PC-9 (cell line): ENCODE measurements at regions not wholly inside any gene's neighbourhood (a gene's known extent, or its start where the extent isn't known, plus 50 kb on each side); places are given as distances from the start of the nearest gene placed in this dataset.

ENCODE experiments used
- BruUV-seq: library from RNA; stranded (reverse); fragments of 400-500 nt; replicated peaks from 2 replicates; lab custom pipeline; 2021; lab: Mats Ljungman, UMichigan
- CTCF ChIA-PET: fragments of 300-600 bp; sonication (Branson Sonifier 250); formaldehyde crosslinking; loops from one replicate; lab custom pipeline; 2022; ENCODE audit warnings: antibody characterized with exemption; lab: Charles Lee
- POLR2A ChIA-PET: fragments of 300-600 bp; sonication (Branson Sonifier 250); formaldehyde crosslinking; loops from one replicate; lab custom pipeline; 2022; ENCODE audit warnings: antibody characterized with exemption; ENCODE audit not compliant: unreplicated experiment; lab: Charles Lee
- DNase-seq, 2 experiments: peaks; one replicate each; pipeline versions ENCODE4 v3.0.0 to v3.0.0-alpha.2; 2015 to 2022; ENCODE audit warnings: mixed read lengths in 1 of 2
- H2AFZ ChIP-seq: fragments of 200-600 bp; sonication (generic); 2 replicates; pipeline ENCODE4 v1.8.1; 2017; ENCODE audit warnings: antibody characterized with exemption
- H3F3A ChIP-seq: fragments of 200-600 bp; sonication (generic); 2 replicates; pipeline ENCODE4 v1.8.1; 2017; ENCODE audit warnings: antibody characterized with exemption, mild to moderate bottlenecking, low read depth; ENCODE audit not compliant: insufficient read depth
- H3K27ac ChIP-seq: fragments of 200-600 bp; sonication (generic); 2 replicates; pipeline ENCODE4 v1.6.1; 2016; ENCODE audit warnings: mixed run types
- H3K27me3 ChIP-seq: fragments of 200-600 bp; sonication (generic); 2 replicates; pipeline ENCODE4 v1.6.1; 2016; ENCODE audit warnings: low read depth, mixed run types; ENCODE audit not compliant: insufficient read depth
- H3K36me3 ChIP-seq: fragments of 200-600 bp; sonication (generic); 2 replicates; pipeline ENCODE4 v1.6.1; 2016; ENCODE audit warnings: low read depth, mixed run types
- H3K4me1 ChIP-seq: fragments of 200-600 bp; sonication (generic); replicated peaks from 2 replicates; pipeline ENCODE4 v1.6.1; 2016; ENCODE audit warnings: mixed run types; ENCODE audit not compliant: insufficient read depth
- H3K4me2 ChIP-seq: fragments of 200-600 bp; sonication (generic); 2 replicates; pipeline ENCODE4 v1.6.1; 2017; ENCODE audit warnings: mixed run types
- H3K4me3 ChIP-seq: fragments of 200-600 bp; sonication (generic); 2 replicates; pipeline ENCODE4 v1.6.1; 2016; ENCODE audit warnings: mixed run types
- H3K79me2 ChIP-seq: fragments of 200-600 bp; sonication (generic); 2 replicates; pipeline ENCODE4 v1.6.1; 2017; ENCODE audit warnings: low read depth, mixed run types
- H3K9me2 ChIP-seq: fragments of 200-600 bp; sonication (generic); 2 replicates; pipeline ENCODE4 v1.8.1; 2017; ENCODE audit warnings: mild to moderate bottlenecking; ENCODE audit not compliant: insufficient read depth
- H3K9me3 ChIP-seq: fragments of 200-600 bp; sonication (generic); 2 replicates; pipeline ENCODE4 v1.8.1; 2016; ENCODE audit warnings: low read depth; ENCODE audit not compliant: insufficient read depth
- H4K20me1 ChIP-seq: fragments of 200-600 bp; sonication (generic); 2 replicates; pipeline ENCODE4 v1.8.1; 2017; ENCODE audit not compliant: insufficient read depth
- CTCF ChIP-seq: fragments of 200-600 bp; sonication (generic); conservative IDR thresholded peaks from 2 replicates; pipeline ENCODE4 v1.6.1; 2017; ENCODE audit warnings: mixed run types, antibody characterized with exemption, mild to moderate bottlenecking, moderate library complexity
- EZH2 ChIP-seq: fragments of 200-600 bp; sonication (generic); IDR thresholded peaks from 2 replicates; pipeline ENCODE4 v1.8.0; 2017; ENCODE audit warnings: antibody characterized with exemption, low read depth
- intact Hi-C: fragments of 100-400 bp; cut with micrococcal nuclease; formaldehyde crosslinking; loops from one replicate; pipeline ENCODE4 v1.10.0; 2022; ENCODE audit not compliant: unreplicated experiment

DNA sequence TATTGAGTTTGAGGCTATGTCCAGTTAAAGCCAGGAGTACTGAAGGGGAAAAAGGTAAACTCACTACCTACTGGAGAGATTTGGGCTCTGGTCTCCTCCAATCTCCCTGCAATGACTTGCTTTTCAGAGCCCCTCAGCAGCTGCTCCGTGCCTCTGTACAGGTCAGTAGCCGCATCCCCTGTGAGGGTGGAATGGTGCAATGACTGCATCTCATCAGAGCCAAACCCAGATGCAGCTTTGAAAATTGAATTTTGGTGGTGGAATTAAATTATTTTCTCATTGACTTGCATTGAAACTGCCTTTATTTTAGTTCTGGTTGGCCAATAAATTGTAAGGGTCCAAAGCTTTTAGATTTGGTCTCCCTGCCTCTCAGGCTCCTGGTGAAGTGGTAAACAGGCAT lies 166.7 kb downstream of the DLL1 start:
- DNase-seq: no peak

DNA sequence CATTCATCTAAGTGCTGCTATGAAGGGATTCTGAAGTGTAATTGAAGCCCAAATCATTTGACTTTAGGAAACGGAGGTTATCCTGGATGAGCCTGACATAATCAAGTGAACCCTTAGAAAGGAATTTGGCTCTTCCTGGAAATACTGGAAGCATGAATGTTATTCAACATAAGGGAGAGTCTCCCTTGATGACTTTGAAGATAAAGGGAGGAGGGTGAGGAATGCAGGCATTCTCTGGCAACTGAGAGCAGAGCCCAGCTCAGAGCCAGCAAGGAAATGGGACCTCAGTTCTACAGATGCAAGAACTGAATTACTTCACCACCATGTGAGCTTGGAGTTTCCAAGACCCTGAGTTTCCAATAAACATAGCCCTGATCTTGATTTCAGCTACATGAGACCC lies 168.2 kb downstream of the DLL1 start:
- Histone ChIP-seq H3K27ac (no peak overlapping the region), H3K9me2 (no peaks in the 10 kb centered on the region), H3F3A (no peaks in the 10 kb centered on the region), H3K4me1 (no peaks in the 10 kb centered on the region), H3K9me3 (peaks cover 4% of the 10 kb centered on the region; the same call in 1 of the 2 replicates), H3K36me3 (no peaks in the 10 kb centered on the region), H3K4me2 (no peak overlapping the region), H3K27me3 (peaks cover 70% of the 10 kb centered on the region), H2AFZ (no peak overlapping the region), H3K79me2 (no peaks in the 10 kb centered on the region), H4K20me1 (no peaks in the 10 kb centered on the region), H3K4me3 (no peak overlapping the region)
- BruUV-seq: no TSS peak
- no peak for TF ChIP-seq CTCF
- TF ChIP-seq EZH2: no peak
- intact Hi-C loops: no loop called here
- no peak for DNase-seq
- CTCF ChIA-PET: no interaction called here
- POLR2A ChIA-PET: no interaction called here

More for the DNA sequence above, 166.7 kb downstream of the DLL1 start:
- Histone ChIP-seq H3K79me2 (no peaks in the 10 kb centered on the region), H3K9me3 (peaks cover 4% of the 10 kb centered on the region; the same call in 1 of the 2 replicates), H3F3A (no peaks in the 10 kb centered on the region), H3K36me3 (no peaks in the 10 kb centered on the region), H3K27me3 (peaks cover 72% of the 10 kb centered on the region), H3K4me2 (no peak overlapping the region), H3K27ac (no peak overlapping the region), H3K4me3 (no peak overlapping the region), H3K4me1 (no peaks in the 10 kb centered on the region), H4K20me1 (no peaks in the 10 kb centered on the region), H2AFZ (no peak overlapping the region), H3K9me2 (no peaks in the 10 kb centered on the region)
- intact Hi-C loops: no loop called here
- ChIA-PET POLR2A (no interaction called here), CTCF (no interaction called here)
- BruUV-seq: no TSS peak
- TF ChIP-seq EZH2 (no peak), CTCF (no peak)

DNA sequence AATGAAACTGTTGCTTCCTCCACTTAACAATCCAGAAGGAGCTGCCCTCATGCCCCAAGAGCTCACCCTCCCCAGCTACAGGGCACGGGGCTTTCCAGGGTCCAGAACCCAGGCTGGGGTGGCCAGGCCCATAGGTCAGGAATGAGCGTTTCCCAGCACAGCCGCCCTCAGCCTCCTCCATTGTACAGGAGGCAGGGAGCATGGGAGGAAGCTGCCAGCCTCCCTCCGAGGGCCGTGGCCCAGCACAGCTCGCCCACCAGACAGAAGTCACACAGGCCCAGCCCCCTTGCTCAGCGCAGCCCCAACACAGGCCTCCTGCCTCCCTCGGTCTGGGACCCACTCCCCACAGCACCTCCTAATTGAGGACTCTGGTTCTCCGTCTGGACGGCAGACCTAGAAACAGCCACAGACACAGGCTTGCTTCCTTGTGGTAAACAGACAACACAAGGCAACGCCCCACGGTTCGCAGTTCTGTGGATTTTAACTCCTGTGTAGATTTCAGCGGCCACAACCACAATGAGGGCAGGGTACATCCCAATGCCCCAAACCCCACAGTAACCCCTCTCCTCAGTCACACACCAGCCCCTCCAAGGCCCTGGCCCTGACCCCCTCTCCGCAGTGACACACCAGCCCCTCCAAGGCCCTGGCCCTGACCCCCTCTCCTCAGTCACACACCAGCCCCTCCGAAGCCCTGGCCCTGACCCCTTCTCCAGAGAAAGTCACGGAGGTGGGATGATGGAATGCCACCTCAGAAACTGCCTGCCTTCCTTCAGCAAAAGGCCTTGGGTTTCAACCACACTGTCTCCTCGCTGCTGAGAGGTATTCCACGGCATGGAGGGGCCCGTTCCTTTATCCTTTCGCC lies 173.5 kb downstream of the DLL1 start:
- Histone ChIP-seq H3K27me3 (peaks cover 59% of the 10 kb centered on the region), H3K79me2 (no peaks in the 10 kb centered on the region), H3F3A (no peaks in the 10 kb centered on the region), H3K27ac (no peak overlapping the region), H3K36me3 (no peaks in the 10 kb centered on the region), H3K9me3 (peaks cover 4% of the 10 kb centered on the region; the same call in 1 of the 2 replicates), H2AFZ (no peak overlapping the region), H3K4me1 (no peaks in the 10 kb centered on the region), H3K9me2 (no peaks in the 10 kb centered on the region), H4K20me1 (no peaks in the 10 kb centered on the region), H3K4me3 (no peak overlapping the region), H3K4me2 (no peak overlapping the region)
- ChIA-PET POLR2A (no interaction called here), CTCF (no interaction called here)
- intact Hi-C loops: no loop called here
- DNase-seq: no peak
- TF ChIP-seq EZH2 (no peak), CTCF (no peak)
- no TSS peak for BruUV-seq
